Calu3 (cell line): ENCODE measurements at regions not wholly inside any gene's neighbourhood (a gene's known extent, or its start where the extent isn't known, plus 50 kb on each side); places are given as distances from the start of the nearest gene placed in this dataset.

ENCODE experiments used
- BruUV-seq: library from RNA; stranded (reverse); fragments of 400-500 nt; replicated peaks from 2 replicates; lab custom pipeline; 2021; lab: Mats Ljungman, UMichigan
- CTCF ChIA-PET: fragments of 300-600 bp; sonication (Branson Sonifier 250); formaldehyde crosslinking; loops from one replicate; lab custom pipeline; 2022; ENCODE audit warnings: antibody characterized with exemption; lab: Charles Lee
- DNase-seq: peaks from one replicate; pipeline ENCODE4 v3.0.0; 2022
- H3K27ac Mint-ChIP-seq: one replicate; pipeline ENCODE4 v1.8.0; 2022; ENCODE audit warnings: mixed read lengths; ENCODE audit not compliant: unreplicated experiment
- H3K27me3 Mint-ChIP-seq: one replicate; pipeline ENCODE4 v1.8.0; 2022; ENCODE audit warnings: mixed read lengths; ENCODE audit not compliant: unreplicated experiment
- H3K36me3 Mint-ChIP-seq: one replicate; pipeline ENCODE4 v1.8.0; 2022; ENCODE audit warnings: mild to moderate bottlenecking, moderate library complexity, mixed read lengths; ENCODE audit not compliant: insufficient read depth, unreplicated experiment
- H3K4me1 Mint-ChIP-seq: one replicate; pipeline ENCODE4 v1.8.0; 2022; ENCODE audit warnings: mild to moderate bottlenecking, low read depth, mixed read lengths; ENCODE audit not compliant: unreplicated experiment
- H3K4me3 Mint-ChIP-seq: one replicate; pipeline ENCODE4 v1.8.0; 2022; ENCODE audit warnings: mild to moderate bottlenecking, low read depth, moderate library complexity, mixed read lengths; ENCODE audit not compliant: unreplicated experiment
- H3K9me3 Mint-ChIP-seq: one replicate; pipeline ENCODE4 v1.8.0; 2022; ENCODE audit warnings: low read depth, mixed read lengths; ENCODE audit not compliant: unreplicated experiment
- intact Hi-C: fragments of 100-400 bp; cut with micrococcal nuclease; formaldehyde crosslinking; loops from one replicate; pipeline ENCODE4 v1.10.0; 2022; ENCODE audit not compliant: unreplicated experiment
- TF ChIP-seq, protein P1 (sequence below): fragments of 200-600 bp; IDR thresholded peaks from one replicate; pipeline ENCODE4 v1.8.0; 2022; ENCODE audit warnings: antibody characterized with exemption; ENCODE audit not compliant: unreplicated experiment

- DNase-seq = no peak
- Mint-ChIP-seq H3K27ac (no peak overlapping the region), H3K36me3 (no peaks in the 10 kb centered on the region), H3K4me3 (no peak overlapping the region), H3K27me3 (no peaks in the 10 kb centered on the region), H3K4me1 (no peaks in the 10 kb centered on the region), H3K9me3 (no peaks in the 10 kb centered on the region)
- TF ChIP-seq, protein P1, sequence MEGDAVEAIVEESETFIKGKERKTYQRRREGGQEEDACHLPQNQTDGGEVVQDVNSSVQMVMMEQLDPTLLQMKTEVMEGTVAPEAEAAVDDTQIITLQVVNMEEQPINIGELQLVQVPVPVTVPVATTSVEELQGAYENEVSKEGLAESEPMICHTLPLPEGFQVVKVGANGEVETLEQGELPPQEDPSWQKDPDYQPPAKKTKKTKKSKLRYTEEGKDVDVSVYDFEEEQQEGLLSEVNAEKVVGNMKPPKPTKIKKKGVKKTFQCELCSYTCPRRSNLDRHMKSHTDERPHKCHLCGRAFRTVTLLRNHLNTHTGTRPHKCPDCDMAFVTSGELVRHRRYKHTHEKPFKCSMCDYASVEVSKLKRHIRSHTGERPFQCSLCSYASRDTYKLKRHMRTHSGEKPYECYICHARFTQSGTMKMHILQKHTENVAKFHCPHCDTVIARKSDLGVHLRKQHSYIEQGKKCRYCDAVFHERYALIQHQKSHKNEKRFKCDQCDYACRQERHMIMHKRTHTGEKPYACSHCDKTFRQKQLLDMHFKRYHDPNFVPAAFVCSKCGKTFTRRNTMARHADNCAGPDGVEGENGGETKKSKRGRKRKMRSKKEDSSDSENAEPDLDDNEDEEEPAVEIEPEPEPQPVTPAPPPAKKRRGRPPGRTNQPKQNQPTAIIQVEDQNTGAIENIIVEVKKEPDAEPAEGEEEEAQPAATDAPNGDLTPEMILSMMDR = no peak
- CTCF ChIA-PET = no interaction called here
- intact Hi-C loops = no loop called here
- no TSS peak for BruUV-seq
Measured at GRCh38 chrX:8089141-8089540, 81.9 kb downstream of the VCX2 start.

- no peak overlapping the region for H3K4me3 Mint-ChIP-seq
- no peak overlapping the region for H3K27ac Mint-ChIP-seq
- TF ChIP-seq, protein P1 = no peak
- no peaks in the 10 kb centered on the region for H3K4me1 Mint-ChIP-seq
- DNase-seq = no peak
- CTCF ChIA-PET = no interaction called here
- BruUV-seq = no TSS peak
- intact Hi-C loops = no loop called here
- peaks cover 3% of the 10 kb centered on the region for H3K9me3 Mint-ChIP-seq
- no peaks in the 10 kb centered on the region for H3K36me3 Mint-ChIP-seq
- H3K27me3 Mint-ChIP-seq = no peaks in the 10 kb centered on the region
Measured at GRCh38 chrX:8084006-8084405, 87.1 kb downstream of the VCX2 start.

DNA sequence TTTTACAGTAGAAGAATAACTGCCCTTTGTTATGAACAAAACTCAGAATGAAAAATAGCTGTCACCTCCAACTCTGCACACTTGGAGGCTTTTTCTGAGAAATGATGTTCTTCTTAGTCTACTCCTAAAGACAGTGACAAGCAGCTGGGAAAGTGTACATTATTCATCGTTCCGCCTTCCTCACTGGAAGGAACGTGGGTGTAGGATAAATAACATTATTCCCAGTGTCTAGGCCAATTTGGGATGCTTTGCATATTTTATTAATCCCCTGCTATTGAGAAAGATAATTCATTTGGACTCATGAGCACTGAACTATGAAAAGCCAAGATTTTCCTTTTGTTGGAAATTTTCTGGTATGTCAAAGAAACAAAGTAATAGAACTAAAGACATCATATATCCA, 87.8 kb downstream of the VCX2 start:
- TF ChIP-seq, protein P1 = no peak
- Mint-ChIP-seq H3K36me3 (no peaks in the 10 kb centered on the region), H3K4me1 (no peaks in the 10 kb centered on the region), H3K27ac (no peak overlapping the region), H3K27me3 (no peaks in the 10 kb centered on the region), H3K4me3 (no peak overlapping the region), H3K9me3 (peaks cover 3% of the 10 kb centered on the region)
- BruUV-seq = no TSS peak
- CTCF ChIA-PET = no interaction called here
- intact Hi-C loops = no loop called here
- DNase-seq = no peak

DNA sequence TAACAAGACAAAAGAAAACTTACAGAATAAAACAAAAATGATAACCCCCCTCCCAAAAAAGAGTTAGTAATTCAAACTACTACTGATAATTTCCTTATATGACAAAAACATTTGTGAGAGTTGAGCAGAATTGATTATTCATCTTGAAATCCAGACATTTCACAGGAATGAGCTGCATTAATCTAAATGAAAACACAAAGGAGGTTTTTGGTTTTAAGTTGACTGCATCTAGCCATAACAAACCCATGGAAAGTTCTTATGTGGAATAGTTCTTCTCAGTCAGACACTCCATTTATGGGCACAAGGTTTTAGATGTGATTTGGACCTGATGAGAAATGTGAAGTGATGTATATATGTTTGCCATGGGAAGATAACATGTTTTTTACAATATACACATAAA, 95.4 kb downstream of the VCX2 start:
- intact Hi-C loops = no loop called here
- TF ChIP-seq, protein P1 = no peak
- no peaks in the 10 kb centered on the region for H3K36me3 Mint-ChIP-seq
- DNase-seq = no peak
- H3K9me3 Mint-ChIP-seq = peaks cover 11% of the 10 kb centered on the region
- no peaks in the 10 kb centered on the region for H3K4me1 Mint-ChIP-seq
- no TSS peak for BruUV-seq
- H3K4me3 Mint-ChIP-seq = no peak overlapping the region
- H3K27ac Mint-ChIP-seq = no peak overlapping the region
- H3K27me3 Mint-ChIP-seq = no peaks in the 10 kb centered on the region
- CTCF ChIA-PET = no interaction called here
